ENCODE measurements at regions not wholly inside any gene's neighbourhood (a gene's known extent, or its start where the extent isn't known, plus 50 kb on each side); places are given as distances from the start of the nearest gene placed in this dataset.

DNA sequence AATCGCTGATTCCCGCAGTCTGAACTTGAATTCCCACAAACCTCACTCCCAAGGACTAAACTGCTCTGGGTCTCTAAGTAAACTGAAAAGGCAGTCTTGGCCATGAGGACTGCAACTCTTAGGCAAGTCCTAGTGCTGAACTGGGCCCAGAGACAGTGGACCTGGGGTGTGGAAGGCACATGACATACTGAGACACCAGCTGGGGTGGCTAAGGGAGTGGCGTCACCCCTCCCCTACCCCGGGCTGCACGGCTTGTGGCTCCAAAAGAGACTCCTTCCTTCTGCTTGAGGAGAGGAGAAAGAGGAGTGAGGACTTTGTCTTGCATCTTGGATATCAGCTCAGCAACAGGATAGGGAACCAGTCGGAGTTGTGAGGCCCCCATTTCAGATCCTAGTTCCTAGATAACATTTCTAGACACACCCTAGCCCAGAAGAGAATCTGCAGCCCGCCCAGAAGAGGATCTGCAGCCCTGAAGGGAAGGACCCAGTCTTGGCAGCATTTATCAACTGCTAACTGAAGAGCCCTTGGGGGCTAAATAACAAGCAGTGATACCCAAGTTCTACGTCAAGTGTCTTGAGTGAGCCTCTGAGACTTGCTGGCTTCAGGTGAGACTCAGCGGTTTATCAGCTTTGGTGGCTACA lies 110.7 kb upstream of the C3orf80 start:
- H3K4me3 ChIP-seq (replicated peaks; ENCODE audit: low read depth, low read length): no peak overlapping the region
- TF ChIP-seq, protein P1, sequence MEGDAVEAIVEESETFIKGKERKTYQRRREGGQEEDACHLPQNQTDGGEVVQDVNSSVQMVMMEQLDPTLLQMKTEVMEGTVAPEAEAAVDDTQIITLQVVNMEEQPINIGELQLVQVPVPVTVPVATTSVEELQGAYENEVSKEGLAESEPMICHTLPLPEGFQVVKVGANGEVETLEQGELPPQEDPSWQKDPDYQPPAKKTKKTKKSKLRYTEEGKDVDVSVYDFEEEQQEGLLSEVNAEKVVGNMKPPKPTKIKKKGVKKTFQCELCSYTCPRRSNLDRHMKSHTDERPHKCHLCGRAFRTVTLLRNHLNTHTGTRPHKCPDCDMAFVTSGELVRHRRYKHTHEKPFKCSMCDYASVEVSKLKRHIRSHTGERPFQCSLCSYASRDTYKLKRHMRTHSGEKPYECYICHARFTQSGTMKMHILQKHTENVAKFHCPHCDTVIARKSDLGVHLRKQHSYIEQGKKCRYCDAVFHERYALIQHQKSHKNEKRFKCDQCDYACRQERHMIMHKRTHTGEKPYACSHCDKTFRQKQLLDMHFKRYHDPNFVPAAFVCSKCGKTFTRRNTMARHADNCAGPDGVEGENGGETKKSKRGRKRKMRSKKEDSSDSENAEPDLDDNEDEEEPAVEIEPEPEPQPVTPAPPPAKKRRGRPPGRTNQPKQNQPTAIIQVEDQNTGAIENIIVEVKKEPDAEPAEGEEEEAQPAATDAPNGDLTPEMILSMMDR (IDR thresholded peaks at IDR 0.05; ENCODE audit: low read length, missing control alignments): no peak
- DNase-seq (ENCODE audit: low read depth): no peak

DNA sequence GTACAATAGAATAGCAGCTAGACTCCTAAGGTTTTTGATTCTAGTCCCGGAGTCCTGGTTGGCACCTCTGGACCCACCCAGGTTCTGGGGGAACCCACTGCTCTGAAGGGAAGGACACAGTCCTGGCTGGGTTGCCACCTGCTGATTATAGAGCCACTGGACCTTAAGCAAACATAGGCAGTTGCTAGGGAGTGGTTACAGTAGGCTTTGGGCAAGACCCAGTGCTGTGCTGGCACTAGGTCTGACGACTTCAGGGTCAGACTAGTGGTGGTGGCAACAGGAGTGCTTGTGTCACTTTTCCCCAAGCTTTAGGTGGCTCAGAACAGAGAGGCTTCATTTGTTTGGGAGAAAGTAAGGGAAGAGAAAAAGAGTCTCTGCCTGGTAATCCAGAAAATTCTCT lies 109.8 kb upstream of the C3orf80 start:
- no peak for DNase-seq (ENCODE audit: low read depth)
- TF ChIP-seq, protein P1 (IDR thresholded peaks at IDR 0.05; ENCODE audit: low read length, missing control alignments): no peak

DNA sequence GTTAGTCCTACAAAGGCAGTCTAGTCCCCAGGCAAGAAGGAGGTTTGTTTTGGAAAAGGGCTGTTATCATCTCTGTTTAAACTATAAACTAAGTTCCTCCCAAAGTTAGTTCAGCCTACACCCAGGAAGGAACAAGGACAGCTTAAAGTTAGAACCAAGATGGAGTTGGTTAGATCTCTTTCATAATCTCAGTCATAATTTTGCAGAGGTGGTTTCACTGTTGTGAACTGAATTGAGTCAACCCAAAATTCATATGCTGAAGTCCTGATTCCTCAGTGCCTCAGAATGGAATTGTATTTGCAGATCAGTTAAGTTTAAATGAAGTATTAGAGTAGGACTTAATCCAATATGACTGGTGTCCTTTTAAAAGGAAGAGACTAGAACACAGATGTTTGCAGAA lies 101.0 kb upstream of the C3orf80 start:
- TF ChIP-seq, protein P1 (IDR thresholded peaks at IDR 0.05; ENCODE audit: low read length, missing control alignments): no peak
- DNase-seq (ENCODE audit: low read depth): no peak
- no peak overlapping the region for H3K4me3 ChIP-seq (replicated peaks; ENCODE audit: low read depth, low read length)

More for the DNA sequence above, 109.8 kb upstream of the C3orf80 start:
- no peak overlapping the region for H3K4me3 ChIP-seq (replicated peaks; ENCODE audit: low read depth, low read length)

DNA sequence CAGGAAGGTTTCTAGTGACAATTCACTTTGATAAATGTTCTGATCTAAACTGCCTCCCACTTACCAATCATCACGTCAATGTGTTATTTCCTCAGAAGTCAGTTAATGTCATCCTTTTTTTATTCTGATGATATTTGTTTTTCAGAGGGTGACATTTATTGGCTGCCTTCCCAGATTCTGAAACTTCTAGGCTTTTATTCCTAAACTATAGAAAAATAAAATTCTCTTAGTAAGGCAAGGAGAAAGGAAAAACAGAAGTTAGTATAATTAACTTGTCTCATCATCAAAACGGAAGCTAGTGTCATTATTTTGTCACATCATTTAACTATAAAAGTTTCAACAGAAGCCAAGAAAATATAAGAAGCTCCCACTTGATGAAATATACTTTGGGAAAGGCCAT lies 100.0 kb upstream of the C3orf80 start:
- DNase-seq (ENCODE audit: low read depth): peak; percentile 55
- TF ChIP-seq, protein P1 (IDR thresholded peaks at IDR 0.05; ENCODE audit: low read length, missing control alignments): no peak
- H3K4me3 ChIP-seq (replicated peaks; ENCODE audit: low read depth, low read length): no peak overlapping the region

DNA sequence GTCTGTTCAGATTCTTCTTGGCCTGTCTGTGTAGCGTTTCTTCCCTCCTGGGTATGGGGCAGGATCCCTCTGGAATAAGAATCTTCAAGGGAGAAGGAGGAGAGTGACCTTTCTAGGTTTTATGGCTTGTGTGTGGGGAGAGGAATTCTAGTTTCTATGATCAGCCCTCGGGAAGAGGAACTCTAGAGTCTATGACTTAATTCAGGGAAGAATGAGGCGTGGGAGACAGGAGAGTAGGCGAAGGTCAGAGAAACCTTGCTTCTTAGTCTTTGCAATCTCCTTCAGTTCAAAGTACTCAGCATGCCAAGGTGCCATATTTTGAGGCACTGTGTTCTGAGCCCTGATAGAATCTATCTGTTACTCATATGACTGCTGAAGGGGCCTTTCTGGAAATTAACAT lies 99.2 kb upstream of the C3orf80 start:
- TF ChIP-seq, protein P1 (IDR thresholded peaks at IDR 0.05; ENCODE audit: low read length, missing control alignments): no peak
- no peak for DNase-seq (ENCODE audit: low read depth)
- no peak overlapping the region for H3K4me3 ChIP-seq (replicated peaks; ENCODE audit: low read depth, low read length)

DNA sequence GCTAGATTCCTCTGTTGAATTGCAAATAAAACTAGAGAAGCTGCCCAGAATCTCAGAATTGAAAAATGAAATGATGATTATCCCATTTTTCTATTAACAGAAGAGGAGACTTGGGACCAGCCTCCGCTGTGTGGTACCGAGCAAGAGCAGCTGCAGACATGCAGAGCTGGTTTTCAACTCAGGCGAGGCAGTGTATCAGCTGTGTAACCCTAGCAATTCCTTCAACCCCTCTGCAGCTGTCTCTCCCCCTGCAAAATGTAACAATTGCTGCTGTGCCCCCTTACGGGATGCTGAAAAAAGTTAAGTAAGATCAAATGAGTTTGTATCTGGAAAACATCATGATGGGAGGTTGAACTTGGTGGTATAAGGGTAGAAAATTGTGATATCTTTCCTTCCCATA lies 98.5 kb upstream of the C3orf80 start:
- TF ChIP-seq, protein P1 (IDR thresholded peaks at IDR 0.05; ENCODE audit: low read length, missing control alignments): no peak
- DNase-seq (ENCODE audit: low read depth): no peak
- H3K4me3 ChIP-seq (replicated peaks; ENCODE audit: low read depth, low read length): no peak overlapping the region

DNA sequence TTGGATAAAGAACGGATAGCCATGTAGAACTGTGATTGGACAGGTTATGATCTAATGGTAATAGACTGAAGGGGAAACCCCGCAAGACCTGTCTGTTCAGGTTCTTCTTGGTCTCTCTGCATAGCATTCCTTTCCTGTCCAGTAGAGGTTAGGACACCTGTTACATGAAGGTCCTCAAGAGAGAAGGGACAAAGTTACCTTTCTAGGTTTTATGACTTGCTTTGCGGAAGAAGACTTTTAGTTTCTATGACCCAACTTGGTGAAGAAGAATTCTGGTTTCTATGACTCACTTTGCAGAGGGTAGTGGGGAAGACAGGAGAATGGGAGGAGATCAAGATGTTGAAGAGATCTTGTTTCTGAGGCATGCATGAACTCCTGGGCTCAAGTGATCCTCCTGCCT lies 97.9 kb upstream of the C3orf80 start:
- no peak overlapping the region for H3K4me3 ChIP-seq (replicated peaks; ENCODE audit: low read depth, low read length)
- no peak for DNase-seq (ENCODE audit: low read depth)
- TF ChIP-seq, protein P1 (IDR thresholded peaks at IDR 0.05; ENCODE audit: low read length, missing control alignments): no peak
